ENCODE measurements at regions not wholly inside any gene's neighbourhood (a gene's known extent, or its start where the extent isn't known, plus 50 kb on each side); places are given as distances from the start of the nearest gene placed in this dataset.
"Not testable (repeated sequence)": the region's sequence is repeated elsewhere in the genome, so short reads cannot be mapped to it uniquely, and the experiment has no call there.

DNA sequence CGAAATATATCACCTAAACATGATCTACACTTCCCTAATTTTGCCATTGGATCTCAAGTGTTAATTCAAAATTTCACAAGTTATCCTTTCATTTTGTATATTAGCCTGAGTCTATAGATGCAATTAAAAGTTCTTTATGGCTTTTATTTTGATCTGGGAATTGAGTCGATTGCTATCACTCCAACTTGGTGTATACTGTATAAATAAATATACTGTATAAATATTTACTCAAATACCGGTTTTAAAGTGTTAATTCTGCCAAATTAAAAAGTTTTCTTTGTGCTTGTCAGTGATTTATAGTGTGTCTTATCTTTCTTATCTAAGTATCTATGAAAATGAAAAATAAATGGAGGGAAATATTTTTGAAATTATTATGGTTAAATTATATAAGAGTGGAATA is 683.7 kb upstream of the LRRN3 start:
- intact Hi-C loops (cut with DNase I): no loop called here
- no peak for DNase-seq

DNA sequence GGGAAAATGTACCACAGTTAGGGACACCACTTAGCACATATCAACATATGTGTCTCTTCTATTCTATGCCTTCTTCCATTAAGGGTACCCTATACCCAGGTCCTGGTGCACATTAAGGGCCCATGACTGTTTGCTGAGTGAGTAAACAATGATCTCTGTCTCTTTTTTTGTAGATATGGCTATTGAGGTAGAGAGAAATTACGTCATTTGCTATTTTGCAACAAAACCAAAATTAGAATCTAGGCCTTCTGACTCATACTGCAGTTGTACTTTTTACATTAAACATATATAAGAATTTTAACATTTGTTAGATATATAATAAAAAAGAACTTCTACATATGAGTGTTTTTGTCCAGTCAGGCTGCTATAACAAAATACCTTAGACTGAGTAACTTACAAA is 683.2 kb upstream of the LRRN3 start:
- DNase-seq: no peak
- intact Hi-C loops (cut with DNase I): no loop called here

DNA sequence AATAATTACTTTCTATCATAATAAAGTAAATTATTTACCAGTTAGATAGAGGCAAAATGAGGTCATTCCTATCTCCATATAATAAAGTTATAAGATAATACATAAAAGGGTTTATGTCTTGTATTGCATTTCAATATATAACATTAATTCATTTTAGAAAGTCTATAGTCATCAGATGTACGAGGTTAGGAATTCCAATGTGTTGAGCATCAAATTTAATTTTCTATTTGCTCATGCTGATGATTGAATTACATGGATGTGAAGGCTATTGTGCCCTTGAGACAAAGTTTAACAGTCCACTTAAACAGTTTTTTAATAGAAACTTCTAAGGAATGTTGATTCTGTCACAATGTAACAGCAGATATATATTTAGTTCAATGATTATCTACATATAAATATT is 678.3 kb upstream of the LRRN3 start:
- no peak for DNase-seq
- intact Hi-C loops (cut with DNase I): no loop called here

DNA sequence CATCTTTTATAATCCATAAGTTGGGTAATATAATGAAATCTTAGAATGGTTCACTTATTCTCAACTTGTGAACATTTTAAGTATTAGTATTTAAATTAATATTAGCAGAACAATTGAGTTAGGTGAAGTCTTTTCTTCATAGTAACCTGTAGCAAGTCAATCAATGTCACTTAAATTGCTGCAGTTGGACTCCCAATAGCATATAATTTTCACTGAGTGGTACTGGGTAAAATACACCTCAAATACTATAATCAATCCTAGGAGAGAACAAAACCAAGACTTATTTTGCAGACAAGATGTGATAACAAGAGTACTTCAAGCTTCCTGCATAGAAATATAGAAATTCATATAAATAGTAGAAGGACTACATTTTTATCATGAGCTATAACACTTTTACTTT is 677.9 kb upstream of the LRRN3 start:
- DNase-seq: no peak
- intact Hi-C loops (cut with DNase I): no loop called here

DNA sequence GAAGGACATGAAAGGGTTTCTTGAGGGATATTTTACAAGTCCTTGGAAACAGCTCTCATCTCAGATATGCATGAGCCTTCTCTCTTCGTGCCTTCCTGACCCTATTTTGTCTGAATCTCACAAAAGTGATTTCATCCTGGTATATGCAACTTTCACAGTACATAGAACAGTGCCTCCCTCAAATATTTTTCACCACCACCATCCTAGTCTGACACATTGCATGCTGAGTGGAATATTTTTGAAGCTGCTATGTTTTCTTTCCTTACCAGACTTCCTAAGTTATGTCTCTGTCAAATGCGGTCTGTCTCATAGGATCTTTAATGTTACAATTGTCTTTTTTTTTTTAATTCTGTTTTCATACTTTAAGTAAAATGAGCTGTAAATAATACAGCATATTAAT is 673.3 kb upstream of the LRRN3 start:
- intact Hi-C loops (cut with DNase I): no loop called here
- DNase-seq: no peak

DNA sequence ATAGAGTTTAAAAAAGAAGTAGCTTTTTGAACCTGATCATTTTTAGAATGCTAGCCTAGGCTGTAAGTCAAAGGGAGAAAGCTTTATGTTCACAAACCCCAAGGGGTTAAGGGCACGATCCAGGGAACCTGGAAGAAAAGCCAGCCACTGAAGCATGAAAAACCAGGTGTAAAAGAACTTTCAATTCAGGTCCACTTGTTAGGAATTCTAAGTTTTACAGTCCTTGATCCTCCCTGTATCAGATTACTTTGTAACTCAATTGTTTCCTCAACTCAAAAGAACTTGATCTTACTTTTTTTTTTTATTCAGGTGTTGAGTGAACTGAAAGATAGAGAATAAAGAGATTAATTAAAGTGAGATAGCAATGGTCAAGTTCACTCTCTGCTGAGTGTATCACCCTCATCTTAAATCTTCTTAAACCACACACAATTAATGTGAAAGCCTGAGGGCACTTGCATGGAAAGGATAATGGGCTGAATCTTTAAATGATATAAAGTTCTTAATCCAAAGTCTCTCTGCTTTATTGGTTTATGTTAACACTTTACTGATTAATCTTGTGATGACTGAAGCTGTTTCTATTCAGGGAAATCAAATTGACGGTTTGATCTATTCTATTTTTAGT is 672.2 kb upstream of the LRRN3 start:
- intact Hi-C loops (cut with DNase I): no loop called here

DNA sequence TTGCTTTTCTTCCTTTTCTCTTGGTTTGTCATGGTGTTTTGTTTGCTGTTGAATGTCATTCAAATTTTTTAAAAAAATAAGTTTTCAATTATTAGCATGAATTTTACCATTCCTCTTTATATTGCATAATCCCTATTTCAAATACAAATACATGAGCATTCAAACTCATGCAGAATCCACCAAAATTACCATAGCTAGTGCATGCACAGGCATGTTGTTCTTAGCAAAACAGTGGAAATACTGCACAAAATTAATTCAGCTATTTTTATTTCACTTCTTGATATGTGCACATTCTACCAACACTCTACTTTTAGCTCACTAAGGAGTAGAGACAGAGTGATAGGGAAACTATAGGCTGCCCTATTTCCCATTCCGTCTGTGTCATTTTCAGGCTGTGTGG is 670.1 kb upstream of the LRRN3 start:
- DNase-seq: no peak
- intact Hi-C loops (cut with DNase I): no loop called here

More for the DNA sequence above, 672.2 kb upstream of the LRRN3 start:
- DNase-seq: no peak

DNA sequence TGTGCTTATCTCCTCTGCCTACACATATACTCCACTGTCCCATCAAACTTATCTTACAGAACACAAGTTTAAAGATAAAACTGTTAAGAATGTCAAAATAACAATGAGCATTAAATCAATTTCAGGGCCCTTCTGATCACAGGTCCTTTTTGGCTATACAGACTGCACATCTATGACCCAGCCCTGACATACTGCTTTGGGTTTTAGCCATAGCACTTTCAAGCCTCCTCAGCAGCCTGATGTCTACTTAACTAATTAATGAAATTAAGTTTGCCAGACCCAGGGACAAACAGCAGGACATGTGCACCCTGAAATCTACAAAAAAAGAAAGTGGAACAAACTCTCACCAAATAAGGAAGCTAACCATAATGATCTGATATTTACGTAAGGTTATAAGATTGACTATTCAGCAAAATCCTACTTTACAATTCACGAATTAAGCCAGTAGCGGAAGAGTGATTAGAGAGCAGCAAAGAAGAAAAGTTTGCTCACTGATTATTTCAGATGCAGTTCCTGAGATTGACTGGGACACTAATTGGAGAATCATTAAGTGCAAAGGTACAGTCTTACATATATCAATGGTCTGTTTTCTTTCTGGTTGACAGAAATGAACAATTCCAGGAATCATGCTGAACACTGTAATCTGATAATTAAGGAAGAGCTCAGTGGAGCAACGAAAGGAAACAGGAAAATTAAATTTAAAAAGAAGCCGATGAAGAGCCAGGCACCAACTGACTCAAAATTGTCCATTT is 669.3 kb upstream of the LRRN3 start:
- intact Hi-C loops (cut with DNase I): no loop called here
- DNase-seq: no peak

DNA sequence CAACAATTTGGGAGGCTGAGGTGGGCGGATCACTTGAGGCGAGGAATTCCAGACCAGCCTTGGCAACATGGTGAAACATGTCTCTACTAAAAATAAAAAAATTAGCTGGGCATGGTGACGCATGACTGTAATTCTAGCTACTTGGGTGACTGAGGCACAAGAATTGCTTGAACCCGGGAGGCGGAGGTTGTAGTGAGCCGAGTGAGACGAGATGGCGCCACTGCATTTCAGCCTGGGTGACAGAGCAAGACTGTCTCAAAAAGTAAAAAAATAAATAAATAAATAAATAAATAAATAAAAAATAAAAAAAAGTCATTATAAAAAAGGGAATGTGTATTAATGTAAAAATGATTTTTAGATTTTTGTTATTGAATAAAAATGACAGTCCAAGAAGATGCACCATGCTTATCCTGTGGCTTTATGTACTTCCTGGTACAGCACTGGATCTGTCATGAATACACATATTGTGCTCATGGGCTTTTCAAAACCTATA is 658.8 kb upstream of the LRRN3 start:
- no peak for DNase-seq
- intact Hi-C loops (cut with DNase I): no loop called here

DNA sequence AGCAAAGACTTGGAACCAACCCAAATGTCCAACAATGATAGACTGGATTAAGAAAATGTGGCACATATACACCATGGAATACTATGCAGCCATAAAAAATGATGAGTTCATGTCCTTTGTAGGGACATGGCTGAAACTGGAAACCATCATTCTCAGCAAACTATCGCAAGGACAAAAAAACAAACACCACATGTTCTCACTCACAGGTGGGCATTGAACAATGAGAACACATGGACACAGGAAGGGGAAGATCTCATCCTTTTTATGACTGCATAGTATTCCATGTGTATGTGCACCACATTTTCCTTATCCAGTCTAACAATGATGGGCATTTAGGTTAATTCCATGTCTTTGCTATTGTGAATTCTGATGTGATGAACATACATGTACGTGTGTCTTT is 652.0 kb upstream of the LRRN3 start:
- intact Hi-C loops (cut with DNase I): not testable (repeated sequence)

DNA sequence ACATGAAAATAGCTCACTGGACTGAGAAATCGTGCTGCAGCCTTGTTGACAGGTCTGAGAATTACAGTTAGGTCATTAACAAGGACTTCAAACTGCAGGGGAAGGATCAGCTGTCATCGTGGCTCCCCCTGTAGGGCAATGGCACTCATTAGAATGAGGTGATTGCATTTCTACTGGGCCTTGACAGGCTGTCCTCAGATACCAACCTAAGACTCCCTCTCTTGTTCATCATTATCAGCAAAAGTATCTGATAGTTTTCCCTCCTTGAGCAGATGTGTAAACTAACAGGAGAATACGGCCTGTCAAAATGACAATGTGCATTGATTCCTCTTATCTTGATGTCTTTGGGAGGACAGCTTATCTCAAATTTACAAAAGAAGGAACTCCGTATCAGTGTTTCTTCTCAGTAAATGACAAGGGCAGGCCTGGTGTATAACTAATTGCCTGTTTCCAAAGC is 648.5 kb upstream of the LRRN3 start:
- intact Hi-C loops (cut with DNase I): no loop called here
- peak in 1 of 42 donors; percentile 2 for DNase-seq

More for the DNA sequence above, 652.0 kb upstream of the LRRN3 start:
- not testable (repeated sequence) for DNase-seq

DNA sequence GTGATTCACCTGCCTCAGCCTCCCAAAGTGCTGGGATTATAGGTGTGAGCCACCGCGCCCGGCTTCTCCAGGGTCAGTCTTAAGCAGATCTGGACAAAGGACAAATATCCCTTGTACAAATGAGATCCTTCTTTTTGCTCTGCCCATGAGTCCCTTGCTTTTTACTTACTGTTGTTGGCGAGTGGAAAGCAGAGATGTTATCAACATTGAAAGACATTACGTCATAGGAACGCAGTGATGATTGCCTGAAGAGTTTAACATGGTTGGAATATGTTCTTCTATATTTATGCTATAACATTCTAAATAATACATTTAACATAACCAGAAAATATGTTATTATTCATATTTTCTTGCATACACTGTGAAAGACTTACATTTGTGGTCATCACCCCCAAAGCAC is 644.3 kb upstream of the LRRN3 start:
- intact Hi-C loops (cut with DNase I): no loop called here
- DNase-seq: no peak

DNA sequence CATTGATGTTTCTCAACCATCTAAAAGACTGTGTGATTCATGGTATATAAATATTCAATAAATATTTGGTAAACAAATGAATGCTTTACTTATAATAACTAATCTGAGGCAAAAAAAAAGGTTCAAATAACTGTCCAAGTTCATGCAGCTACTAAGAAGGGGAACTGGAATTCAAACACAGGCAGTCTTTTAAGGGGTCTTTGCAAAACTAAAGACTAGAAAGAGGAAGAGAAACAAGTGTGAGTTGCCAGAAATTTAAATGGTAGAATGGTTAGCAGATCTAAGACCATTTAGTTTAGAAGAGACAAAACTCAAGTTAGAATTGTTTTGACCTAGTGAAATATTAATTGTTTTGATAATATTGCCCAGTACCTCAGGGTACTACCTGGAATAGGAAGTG is 642.0 kb upstream of the LRRN3 start:
- DNase-seq: no peak
- intact Hi-C loops (cut with DNase I): no loop called here

DNA sequence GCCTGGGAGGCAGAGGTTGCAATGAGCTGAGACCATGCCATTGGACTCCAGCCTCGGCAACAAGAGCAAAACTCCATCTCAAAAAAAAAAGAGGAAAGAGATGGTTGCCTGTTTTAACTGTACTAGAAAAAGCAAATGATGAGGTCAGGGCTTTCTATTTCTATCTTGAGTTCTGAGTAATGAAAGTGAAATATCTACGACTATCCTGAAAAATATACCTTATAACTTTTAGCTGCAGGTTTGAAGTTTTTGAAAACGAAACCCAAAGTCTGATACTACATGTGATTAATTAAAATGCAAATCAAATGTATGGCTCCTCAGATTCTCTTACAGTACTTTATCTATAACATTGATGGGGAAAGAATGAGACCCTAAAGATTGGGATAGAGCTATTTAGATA is 636.2 kb upstream of the LRRN3 start:
- no peak for DNase-seq
- intact Hi-C loops (cut with DNase I): no loop called here

DNA sequence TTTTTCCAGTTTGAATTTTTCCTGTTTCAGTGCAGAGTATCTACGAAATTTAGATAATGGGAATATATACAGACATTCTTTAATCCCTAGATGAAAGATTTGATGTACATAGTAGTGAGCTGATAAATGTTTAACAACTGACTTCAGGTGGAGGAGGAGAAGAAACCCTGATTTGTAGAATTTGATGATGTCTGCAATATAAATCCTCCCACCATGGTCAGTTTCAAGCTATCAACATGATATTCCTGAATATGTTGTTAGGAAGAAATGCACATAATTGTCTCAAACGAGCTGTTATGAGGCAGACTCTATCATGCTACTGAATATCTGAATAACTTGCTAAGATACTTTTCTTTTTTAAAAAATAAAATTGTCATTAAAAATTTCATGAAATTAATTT is 629.3 kb upstream of the LRRN3 start:
- intact Hi-C loops (cut with DNase I): no loop called here
- no peak for DNase-seq

DNA sequence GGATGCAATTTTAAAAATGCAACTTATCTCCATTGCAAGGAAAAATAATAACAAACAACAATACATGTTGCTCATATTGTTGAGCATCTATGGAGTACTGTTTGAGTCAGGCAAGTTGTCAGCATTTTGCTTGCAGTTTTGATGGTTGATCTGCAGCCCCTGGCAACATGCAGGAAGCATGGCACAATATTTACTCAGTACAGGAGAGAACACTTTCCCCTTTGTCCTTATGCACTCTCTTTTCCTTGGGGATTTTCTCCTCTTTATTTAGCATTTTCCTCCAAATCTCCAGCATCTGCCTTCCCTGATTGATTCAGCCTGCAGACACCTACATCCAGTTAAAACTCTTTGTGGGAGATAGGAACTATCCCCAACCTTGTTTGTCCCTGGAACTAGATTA is 620.5 kb upstream of the LRRN3 start:
- intact Hi-C loops (cut with DNase I): no loop called here
- no peak for DNase-seq

DNA sequence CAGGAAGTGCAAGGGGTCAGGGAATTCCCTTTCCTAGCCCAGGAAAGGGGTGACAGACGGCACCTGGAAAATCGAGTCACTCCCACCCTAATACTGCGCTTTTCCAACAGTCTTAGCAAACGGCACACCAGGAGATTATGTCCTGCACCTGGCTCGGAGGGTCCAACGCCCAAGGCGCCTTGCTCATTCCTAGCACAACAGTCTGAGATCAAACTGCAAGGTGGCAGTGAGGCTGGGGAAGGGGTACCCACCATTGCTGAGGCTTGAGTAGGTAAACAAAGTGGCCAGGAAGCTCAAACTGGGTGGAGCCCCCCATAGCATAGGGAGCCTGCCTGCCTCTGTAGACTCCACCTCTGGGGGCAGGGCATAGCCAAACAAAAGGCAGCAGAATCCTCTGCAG is 618.5 kb upstream of the LRRN3 start:
- intact Hi-C loops (cut with DNase I); DNase-seq: not testable (repeated sequence)

DNA sequence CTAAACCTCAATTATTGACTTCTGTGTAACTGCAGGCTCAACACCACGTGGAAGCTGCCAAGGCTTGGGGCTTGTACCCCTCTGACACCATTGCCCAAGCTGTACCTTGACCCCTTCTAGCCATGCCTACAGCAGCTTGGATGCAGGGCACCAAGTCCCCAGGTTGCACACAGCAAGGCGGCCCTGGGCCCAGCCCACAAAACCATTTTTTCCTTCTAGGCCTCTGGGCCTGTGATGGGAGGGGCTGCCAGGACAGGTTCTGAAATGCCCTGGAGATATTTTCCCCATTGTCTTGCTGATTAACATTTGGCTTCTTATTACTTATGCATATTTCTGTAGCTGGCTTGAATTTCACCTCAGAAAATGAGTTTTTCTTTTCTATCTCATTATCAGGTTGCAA is 610.0 kb upstream of the LRRN3 start:
- intact Hi-C loops (cut with DNase I): no loop called here
- no peak for DNase-seq

DNA sequence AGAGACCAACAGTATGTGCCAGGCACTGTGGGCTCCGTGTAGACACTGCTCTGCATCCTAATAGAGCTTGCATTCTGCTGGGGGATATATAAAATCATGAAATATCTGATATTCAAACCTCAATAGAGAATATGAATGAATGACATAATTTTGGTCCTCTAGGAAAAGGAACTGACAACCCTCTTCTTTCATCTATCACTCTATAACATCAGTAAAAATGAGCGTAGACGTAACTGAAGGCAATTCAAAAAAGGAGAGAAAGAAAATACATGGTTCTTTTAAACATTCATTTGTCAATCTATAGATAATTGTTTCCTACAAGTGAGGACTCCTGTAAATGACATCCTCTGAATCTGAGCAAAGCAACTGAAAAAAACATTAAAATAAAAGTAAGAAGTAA is 607.4 kb upstream of the LRRN3 start:
- no peak for DNase-seq
- intact Hi-C loops (cut with DNase I): no loop called here

DNA sequence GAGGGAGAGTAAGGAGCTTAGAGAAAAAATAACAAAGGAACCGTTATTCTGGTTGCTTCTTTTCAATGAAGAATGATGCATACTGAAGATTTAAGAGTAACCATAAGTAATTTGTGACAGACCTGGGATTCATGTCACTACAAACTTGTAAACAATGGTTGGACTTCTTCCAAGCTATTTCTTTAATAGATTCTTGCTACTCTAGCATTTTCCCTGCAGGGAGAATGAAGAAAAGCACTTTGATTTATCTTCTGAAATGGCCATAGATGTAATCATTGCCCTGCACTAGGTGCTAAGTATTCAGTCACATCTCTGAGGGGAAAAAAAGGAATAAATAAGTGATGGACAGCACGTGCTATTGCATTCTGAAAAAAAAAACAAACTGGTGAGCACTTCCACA is 606.6 kb upstream of the LRRN3 start:
- DNase-seq: no peak
- intact Hi-C loops (cut with DNase I): no loop called here

DNA sequence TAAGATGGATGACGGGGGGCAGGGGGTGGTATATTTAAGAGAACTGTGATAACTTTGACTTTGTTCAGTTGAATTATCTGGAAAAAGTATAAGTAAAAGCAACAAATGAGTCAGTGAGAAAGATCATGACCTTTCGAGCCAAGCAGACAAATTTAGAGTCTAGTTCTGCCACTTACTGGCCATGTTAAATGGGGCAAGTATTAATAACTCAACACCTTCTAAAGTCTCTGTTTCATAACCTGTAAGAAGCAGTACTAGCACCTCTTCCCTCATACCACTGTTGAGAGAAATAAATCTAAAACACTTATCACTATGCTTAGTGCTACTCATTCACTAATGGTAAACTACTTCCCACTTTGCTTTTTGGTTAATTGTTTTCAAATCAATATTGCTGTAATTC is 604.4 kb upstream of the LRRN3 start:
- no peak for DNase-seq

More for the DNA sequence above, 604.4 kb upstream of the LRRN3 start:
- intact Hi-C loops (cut with DNase I): no loop called here
